ENCODE measurements at regions not wholly inside any gene's neighbourhood (a gene's known extent, or its start where the extent isn't known, plus 50 kb on each side); places are given as distances from the start of the nearest gene placed in this dataset.
A peak's percentile ranks its signal among the peaks of the same experiment; 100 is the strongest.
"Not testable (repeated sequence)": the region's sequence is repeated elsewhere in the genome, so short reads cannot be mapped to it uniquely, and the experiment has no call there.

- Histone ChIP-seq H3K4me3 (no peak overlapping the region), H3K9me3 (no peaks in the 10 kb centered on the region), H3K36me3 (no peaks in the 10 kb centered on the region), H3K27me3 (no peaks in the 10 kb centered on the region), H3K4me1 (no peaks in the 10 kb centered on the region), H3K27ac (no peak overlapping the region)
- DNase-seq (no peak), ATAC-seq (ENCODE audit: low FRiP score in 2 of 2) (no peak)
- no peak for TF ChIP-seq CTCF (IDR thresholded peaks at IDR 0.05)
- no peak for TF ChIP-seq EP300 (IDR thresholded peaks at IDR 0.05)
- TF ChIP-seq POLR2A (IDR thresholded peaks at IDR 0.05) = no peak
- TF ChIP-seq POLR2AphosphoS5 (IDR thresholded peaks at IDR 0.05) = no peak
- 86 to 92% methylated on average over 3 of the region's 3 CpGs for whole genome bisulfite sequencing, 2 donors
These were observed 1185.2 kb upstream of the CELF4 start for GRCh38 chr18:38750751-38751150.

- H3K4me3 ChIP-seq = no peak overlapping the region
- H3K9me3 ChIP-seq = no peaks in the 10 kb centered on the region
- no peak for TF ChIP-seq EP300 (IDR thresholded peaks at IDR 0.05)
- no peak for TF ChIP-seq CTCF (IDR thresholded peaks at IDR 0.05)
- no peak for TF ChIP-seq POLR2A (IDR thresholded peaks at IDR 0.05)
- no peak for TF ChIP-seq POLR2AphosphoS5 (IDR thresholded peaks at IDR 0.05)
- ATAC-seq (ENCODE audit: low FRiP score in 2 of 2) (no peak), DNase-seq (no peak)
- no peaks in the 10 kb centered on the region for H3K27me3 ChIP-seq
- H3K36me3 ChIP-seq = no peaks in the 10 kb centered on the region
- 78 to 82% methylated on average over 5 of the region's 5 CpGs for WGBS, 2 donors
- no peaks in the 10 kb centered on the region for H3K4me1 ChIP-seq
- no peak overlapping the region for H3K27ac ChIP-seq
These were observed 1181.6 kb upstream of the CELF4 start for GRCh38 chr18:38747153-38747552.

GRCh38 chr18:38720181-38720580 is 1154.6 kb upstream of the CELF4 start:
- not testable (repeated sequence) for H3K4me1 ChIP-seq; DNase-seq; H3K36me3 ChIP-seq; H3K4me3 ChIP-seq; H3K27me3 ChIP-seq; H3K27ac ChIP-seq; ATAC-seq (ENCODE audit: low FRiP score in 2 of 2); H3K9me3 ChIP-seq
- WGBS, 2 donors = 75 to 83% methylated on average over 2 of the region's 2 CpGs

GRCh38 chr18:38718365-38718901 is 1152.8 kb upstream of the CELF4 start:
- Histone ChIP-seq H3K36me3 (no peaks in the 10 kb centered on the region), H3K4me1 (no peaks in the 10 kb centered on the region), H3K9me3 (no peaks in the 10 kb centered on the region), H3K27ac (no peak overlapping the region), H3K27me3 (no peaks in the 10 kb centered on the region), H3K4me3 (no peak overlapping the region)
- no peak for TF ChIP-seq POLR2AphosphoS5 (IDR thresholded peaks at IDR 0.05)
- TF ChIP-seq EP300 (IDR thresholded peaks at IDR 0.05) = no peak
- TF ChIP-seq CTCF (IDR thresholded peaks at IDR 0.05) = no peak
- no peak for TF ChIP-seq POLR2A (IDR thresholded peaks at IDR 0.05)
- 96 to 97% methylated on average over 3 to 31 of the region's 34 CpGs for WGBS, 2 donors
- ATAC-seq (ENCODE audit: low FRiP score in 2 of 2) = no peak
- DNase-seq = peak in 1 of 2 donors; percentile 75

GRCh38 chr18:38709122-38709521 is 1143.5 kb upstream of the CELF4 start:
- Histone ChIP-seq H3K4me1 (no peaks in the 10 kb centered on the region), H3K27me3 (no peaks in the 10 kb centered on the region), H3K36me3 (no peaks in the 10 kb centered on the region), H3K27ac (no peak overlapping the region), H3K9me3 (no peaks in the 10 kb centered on the region), H3K4me3 (no peak overlapping the region)
- ATAC-seq (ENCODE audit: low FRiP score in 2 of 2) (no peak), DNase-seq (no peak)
- TF ChIP-seq POLR2A (IDR thresholded peaks at IDR 0.05) = no peak
- TF ChIP-seq POLR2AphosphoS5 (IDR thresholded peaks at IDR 0.05) = no peak
- TF ChIP-seq EP300 (IDR thresholded peaks at IDR 0.05) = no peak
- TF ChIP-seq CTCF (IDR thresholded peaks at IDR 0.05) = no peak
- 85 to 89% methylated on average over 5 of the region's 5 CpGs for WGBS, 2 donors
